Body of pancreas (tissue), 4 donors: ENCODE measurements at regions not wholly inside any gene's neighbourhood (a gene's known extent, or its start where the extent isn't known, plus 50 kb on each side); places are given as distances from the start of the nearest gene placed in this dataset.

Experiments
- POLR2A ChIP-seq, 3 donors: fragments of 450-650 bp; IDR thresholded peaks; one replicate each; pipeline ENCODE4 v1.6.1; 2016; ENCODE audit warnings: antibody characterized with exemption in 3 of 3, mild to moderate bottlenecking in 2 of 3
- TF ChIP-seq, protein P1 (sequence below), 7 experiments: fragments of 450-650 bp in 4 of 7; fragments of 200-600 bp in 3 of 7; sonication (generic) in 3 of 7; IDR thresholded peaks; one replicate each; pipeline ENCODE4 v1.5.1; 2016 to 2019; ENCODE audit warnings: antibody characterized with exemption in 7 of 7

DNA sequence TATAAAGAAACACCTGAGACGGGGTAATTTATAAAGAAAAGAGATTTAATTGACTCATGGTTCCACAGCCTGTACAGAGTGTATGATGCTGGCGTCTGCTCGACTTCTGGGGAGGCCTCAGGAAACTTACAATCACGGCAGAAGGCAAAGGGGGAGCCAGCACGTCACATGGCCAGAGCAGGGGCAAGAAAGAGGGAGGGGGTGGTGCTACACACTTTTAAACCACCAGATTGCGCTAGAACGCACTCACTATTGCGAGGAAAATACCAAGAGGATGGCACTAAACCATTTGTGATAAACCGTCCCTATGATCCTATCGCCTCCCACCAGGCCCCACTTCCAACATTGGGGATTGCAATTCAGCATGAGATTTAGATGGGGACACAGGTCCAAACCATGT, 79.7 kb upstream of the CARD18 start:
- TF ChIP-seq, protein P1, sequence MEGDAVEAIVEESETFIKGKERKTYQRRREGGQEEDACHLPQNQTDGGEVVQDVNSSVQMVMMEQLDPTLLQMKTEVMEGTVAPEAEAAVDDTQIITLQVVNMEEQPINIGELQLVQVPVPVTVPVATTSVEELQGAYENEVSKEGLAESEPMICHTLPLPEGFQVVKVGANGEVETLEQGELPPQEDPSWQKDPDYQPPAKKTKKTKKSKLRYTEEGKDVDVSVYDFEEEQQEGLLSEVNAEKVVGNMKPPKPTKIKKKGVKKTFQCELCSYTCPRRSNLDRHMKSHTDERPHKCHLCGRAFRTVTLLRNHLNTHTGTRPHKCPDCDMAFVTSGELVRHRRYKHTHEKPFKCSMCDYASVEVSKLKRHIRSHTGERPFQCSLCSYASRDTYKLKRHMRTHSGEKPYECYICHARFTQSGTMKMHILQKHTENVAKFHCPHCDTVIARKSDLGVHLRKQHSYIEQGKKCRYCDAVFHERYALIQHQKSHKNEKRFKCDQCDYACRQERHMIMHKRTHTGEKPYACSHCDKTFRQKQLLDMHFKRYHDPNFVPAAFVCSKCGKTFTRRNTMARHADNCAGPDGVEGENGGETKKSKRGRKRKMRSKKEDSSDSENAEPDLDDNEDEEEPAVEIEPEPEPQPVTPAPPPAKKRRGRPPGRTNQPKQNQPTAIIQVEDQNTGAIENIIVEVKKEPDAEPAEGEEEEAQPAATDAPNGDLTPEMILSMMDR (IDR thresholded peaks at IDR 0.05) = no peak
- no peak for TF ChIP-seq POLR2A (IDR thresholded peaks at IDR 0.05)
